Stimulated activated naive B cell treated with anti-CD40 and anti-IgM and Interleukin-4, amounts not matched to agents 10 μg/mL and 1 μg/mL and 100 μg/mL, for 72 hours (primary cell): ENCODE measurements at regions not wholly inside any gene's neighbourhood (a gene's known extent, or its start where the extent isn't known, plus 50 kb on each side); places are given as distances from the start of the nearest gene placed in this dataset.
"Not testable (repeated sequence)": the region's sequence is repeated elsewhere in the genome, so short reads cannot be mapped to it uniquely, and the experiment has no call there.

ENCODE experiments used
- ATAC-seq, 2 donors: fragments of 150-1000 bp; cut with Tn5 transposase; replicated peaks; 2 replicates each; pipeline ENCODE4 v1.10.0; 2021; ENCODE audit warnings: moderate library complexity in 1 of 2
- DNase-seq: peaks from one replicate; pipeline ENCODE4 v3.0.0; 2021
- H3K27ac Mint-ChIP-seq: one replicate; pipeline ENCODE4 v1.8.0; 2022; ENCODE audit warnings: mild to moderate bottlenecking, mixed read lengths
- H3K27me3 Mint-ChIP-seq, 2 donors: one replicate each; pipeline ENCODE4 v1.8.0; 2022; ENCODE audit warnings: mixed read lengths in 2 of 2
- H3K36me3 Mint-ChIP-seq, 2 donors: one replicate each; pipeline ENCODE4 v1.8.0; 2022; ENCODE audit warnings: mixed read lengths in 2 of 2, mild to moderate bottlenecking in 1 of 2
- H3K4me1 Mint-ChIP-seq, 2 donors: one replicate each; pipeline ENCODE4 v1.8.0; 2022; ENCODE audit warnings: mixed read lengths in 2 of 2, mild to moderate bottlenecking in 1 of 2
- H3K4me3 Mint-ChIP-seq, 2 donors: one replicate each; pipeline ENCODE4 v1.8.0; 2022; ENCODE audit warnings: mild to moderate bottlenecking in 2 of 2, mixed read lengths in 2 of 2, moderate library complexity in 1 of 2
- H3K9me3 Mint-ChIP-seq, 2 donors: one replicate each; pipeline ENCODE4 v1.8.0; 2022; ENCODE audit warnings: mixed read lengths in 2 of 2, mild to moderate bottlenecking in 1 of 2

DNA sequence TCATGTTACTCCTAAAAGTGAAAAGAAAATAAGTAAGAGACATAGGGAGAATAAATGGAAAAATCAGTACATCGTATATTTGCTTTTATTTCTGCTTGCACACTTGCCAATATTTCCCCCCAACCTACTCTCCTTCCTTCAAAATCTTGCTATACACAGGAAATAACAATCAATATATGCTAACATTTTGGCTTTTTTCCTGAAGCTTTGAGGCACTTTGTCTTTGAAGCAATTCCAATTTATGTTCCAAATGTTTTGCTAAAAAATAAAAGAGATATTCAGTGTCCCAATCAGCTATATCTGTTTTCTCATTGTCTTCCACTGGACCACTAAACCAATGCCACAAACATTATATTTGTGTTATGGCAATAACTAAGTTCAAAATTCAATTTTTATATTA, 184.0 kb upstream of the NEGR1 start:
- no peak overlapping the region for H3K27ac Mint-ChIP-seq
- no peaks in the 10 kb centered on the region for H3K36me3 Mint-ChIP-seq
- no peak overlapping the region for H3K4me3 Mint-ChIP-seq
- H3K4me1 Mint-ChIP-seq, result no peaks in the 10 kb centered on the region
- ATAC-seq (no peak), DNase-seq (no peak)
- peaks cover 0 to 1% of the 10 kb centered on the region in 2 donors for H3K9me3 Mint-ChIP-seq
- H3K27me3 Mint-ChIP-seq, result no peaks in the 10 kb centered on the region

DNA sequence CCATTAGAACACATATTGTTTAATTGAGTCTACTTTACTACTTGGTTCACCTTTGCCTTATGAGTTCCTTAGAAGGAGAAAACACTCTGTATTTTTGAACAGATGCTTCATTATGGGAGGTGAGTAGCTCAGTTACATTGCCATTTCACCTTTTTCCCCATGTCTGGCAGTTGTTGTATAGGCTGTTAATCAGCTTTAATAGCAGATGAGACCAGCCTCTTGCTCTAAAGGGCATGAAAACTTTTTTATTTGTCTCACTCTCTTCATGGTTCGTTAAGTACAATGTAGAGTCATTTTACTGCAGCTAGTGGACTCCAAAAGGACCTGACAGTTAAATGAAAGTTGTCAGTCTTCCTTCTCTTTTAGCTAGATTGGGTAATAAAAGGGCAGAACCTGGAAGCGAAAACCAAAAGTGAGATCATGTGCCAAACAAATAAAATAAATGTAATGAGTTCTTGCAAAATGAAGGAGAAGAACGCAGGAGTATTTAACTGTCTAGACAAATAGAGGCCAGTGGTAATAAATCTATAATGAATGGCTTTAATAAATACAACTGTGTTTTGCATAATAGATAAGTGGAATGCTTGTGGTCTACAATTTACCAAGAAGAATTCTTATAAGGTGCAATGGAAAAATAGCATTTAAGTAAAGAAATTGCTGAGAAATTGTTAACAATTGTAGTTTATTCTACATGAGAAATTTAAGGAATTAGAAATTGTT, 180.0 kb upstream of the NEGR1 start:
- Mint-ChIP-seq H3K27me3 (no peaks in the 10 kb centered on the region), H3K4me1 (no peaks in the 10 kb centered on the region), H3K9me3 (peaks cover 3 to 8% of the 10 kb centered on the region in 2 donors), H3K36me3 (no peaks in the 10 kb centered on the region), H3K27ac (no peak overlapping the region), H3K4me3 (no peak overlapping the region)
- DNase-seq (no peak), ATAC-seq (no peak)

DNA sequence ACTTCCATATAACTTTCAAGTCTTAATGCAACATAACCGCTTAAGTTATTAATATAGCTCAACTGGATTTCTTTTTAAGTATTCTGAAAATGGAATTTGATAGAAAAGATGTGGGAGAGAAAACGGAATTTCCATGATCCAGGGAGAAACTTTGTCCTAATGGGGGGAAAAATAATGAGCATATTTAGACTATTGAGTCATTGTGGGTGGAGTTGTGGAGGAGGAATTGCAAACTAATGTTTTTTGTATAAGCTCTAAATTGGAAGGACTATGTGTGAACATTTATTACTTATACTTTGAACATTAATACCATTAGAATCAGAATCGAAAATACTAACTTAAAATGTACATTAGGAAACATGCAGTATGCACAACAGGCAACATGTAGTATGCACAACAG, 159.9 kb upstream of the NEGR1 start:
- Mint-ChIP-seq H3K27ac (no peak overlapping the region), H3K4me1 (no peaks in the 10 kb centered on the region), H3K27me3 (no peaks in the 10 kb centered on the region), H3K36me3 (no peaks in the 10 kb centered on the region), H3K4me3 (no peak overlapping the region), H3K9me3 (peaks cover 2 to 3% of the 10 kb centered on the region in 2 donors)
- DNase-seq (no peak), ATAC-seq (no peak)

DNA sequence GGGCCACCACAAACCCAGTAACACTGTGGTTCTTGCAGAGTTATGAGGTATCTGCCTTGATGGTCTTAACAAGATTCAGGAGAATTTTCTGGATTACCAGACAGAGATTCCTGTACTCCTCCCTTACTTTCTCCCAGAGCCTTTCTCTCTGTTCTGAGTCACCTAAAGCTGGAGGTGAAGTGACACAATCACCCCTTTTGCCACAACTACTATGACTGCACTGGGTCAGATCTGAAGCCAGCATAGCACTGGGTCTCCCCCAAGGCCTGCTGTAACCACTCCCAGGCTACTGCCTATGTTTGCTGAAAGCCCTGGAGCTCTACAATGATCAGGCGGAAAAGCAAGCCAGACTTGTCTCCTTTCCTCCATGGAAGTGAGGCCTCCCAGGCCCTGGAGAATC, 156.7 kb upstream of the NEGR1 start:
- H3K27me3 Mint-ChIP-seq, result no peaks in the 10 kb centered on the region

DNA sequence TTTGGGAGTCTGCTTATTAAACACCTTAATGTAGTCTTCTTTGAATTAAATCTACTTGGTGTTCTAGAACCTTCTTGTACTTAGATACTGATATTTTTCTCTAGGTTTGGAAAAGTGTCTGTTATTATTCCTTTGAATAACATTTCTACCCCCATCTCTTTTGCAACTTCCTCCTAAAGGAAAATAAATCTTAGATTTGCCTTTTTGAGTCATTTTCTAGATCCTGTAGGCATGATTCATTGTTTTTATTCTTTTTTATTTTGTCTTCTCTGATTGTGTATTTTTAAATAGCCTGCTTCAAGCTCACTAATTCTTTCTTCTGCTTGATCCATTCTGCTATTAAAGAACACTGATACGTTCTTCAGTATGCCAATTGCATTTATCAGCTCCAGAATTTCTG, 155.9 kb upstream of the NEGR1 start:
- DNase-seq (no peak), ATAC-seq (no peak)
- H3K4me1 Mint-ChIP-seq, result peaks cover 4 to 8% of the 10 kb centered on the region in 2 donors
- H3K27me3 Mint-ChIP-seq, result no peaks in the 10 kb centered on the region
- peaks cover 2 to 3% of the 10 kb centered on the region in 2 donors for H3K9me3 Mint-ChIP-seq
- no peaks in the 10 kb centered on the region for H3K36me3 Mint-ChIP-seq
- H3K4me3 Mint-ChIP-seq, result no peak overlapping the region
- no peak overlapping the region for H3K27ac Mint-ChIP-seq

More for the DNA sequence above, 156.7 kb upstream of the NEGR1 start:
- peaks cover 0 to 5% of the 10 kb centered on the region in 2 donors for H3K4me1 Mint-ChIP-seq
- H3K27ac Mint-ChIP-seq, result no peak overlapping the region
- no peaks in the 10 kb centered on the region for H3K36me3 Mint-ChIP-seq
- ATAC-seq (no peak), DNase-seq (no peak)
- peaks cover 2 to 3% of the 10 kb centered on the region in 2 donors for H3K9me3 Mint-ChIP-seq
- H3K4me3 Mint-ChIP-seq, result no peak overlapping the region

DNA sequence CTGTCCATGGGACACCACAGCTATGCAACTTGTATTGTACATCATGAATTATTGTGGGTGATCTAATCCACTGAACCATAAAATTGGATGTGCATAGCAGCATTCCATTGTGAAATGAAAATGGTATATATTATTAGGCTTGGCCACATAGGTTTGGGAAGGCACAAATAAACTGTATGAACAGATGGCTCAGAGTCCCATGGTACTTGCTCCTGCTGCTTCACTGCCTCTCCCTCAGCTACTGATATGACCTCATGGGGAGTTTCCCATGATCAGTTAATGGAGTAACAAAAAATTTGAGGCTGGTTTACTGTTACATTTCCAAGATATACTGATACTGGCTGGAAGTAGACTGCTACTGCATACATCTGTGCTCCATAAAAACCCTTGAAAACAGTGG, 152.7 kb upstream of the NEGR1 start:
- H3K9me3 Mint-ChIP-seq, result peaks cover 2 to 3% of the 10 kb centered on the region in 2 donors
- no peaks in the 10 kb centered on the region for H3K36me3 Mint-ChIP-seq
- no peak overlapping the region for H3K4me3 Mint-ChIP-seq
- peaks cover 12 to 13% of the 10 kb centered on the region in 2 donors for H3K4me1 Mint-ChIP-seq
- DNase-seq (no peak), ATAC-seq (peak; percentile 67 to 70)
- no peak overlapping the region for H3K27ac Mint-ChIP-seq
- no peaks in the 10 kb centered on the region for H3K27me3 Mint-ChIP-seq

DNA sequence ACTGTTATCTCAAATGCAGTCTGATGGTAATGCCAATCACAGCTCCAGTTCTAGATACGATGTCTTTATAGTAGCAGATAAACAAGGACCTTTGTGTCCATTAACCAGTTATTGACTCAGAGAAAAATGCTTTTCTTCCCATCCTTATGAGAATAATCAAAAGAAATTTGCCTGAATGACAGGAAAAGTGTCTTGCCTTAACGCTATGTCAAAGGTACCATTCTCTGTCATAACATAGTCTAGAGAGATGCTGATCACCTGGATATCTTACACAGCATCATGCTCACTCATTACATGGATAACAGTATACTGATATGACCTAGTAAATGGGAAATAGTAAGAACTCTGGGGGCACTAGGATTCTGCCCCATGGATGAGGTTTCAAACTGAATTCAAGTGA, 151.7 kb upstream of the NEGR1 start:
- Mint-ChIP-seq H3K27ac (no peak overlapping the region), H3K36me3 (no peaks in the 10 kb centered on the region), H3K27me3 (no peaks in the 10 kb centered on the region), H3K4me1 (peaks cover 12 to 13% of the 10 kb centered on the region in 2 donors), H3K9me3 (peaks cover 3% of the 10 kb centered on the region in 2 donors), H3K4me3 (no peak overlapping the region)
- no peak for DNase-seq
- ATAC-seq, result peak; percentile 10 to 20

DNA sequence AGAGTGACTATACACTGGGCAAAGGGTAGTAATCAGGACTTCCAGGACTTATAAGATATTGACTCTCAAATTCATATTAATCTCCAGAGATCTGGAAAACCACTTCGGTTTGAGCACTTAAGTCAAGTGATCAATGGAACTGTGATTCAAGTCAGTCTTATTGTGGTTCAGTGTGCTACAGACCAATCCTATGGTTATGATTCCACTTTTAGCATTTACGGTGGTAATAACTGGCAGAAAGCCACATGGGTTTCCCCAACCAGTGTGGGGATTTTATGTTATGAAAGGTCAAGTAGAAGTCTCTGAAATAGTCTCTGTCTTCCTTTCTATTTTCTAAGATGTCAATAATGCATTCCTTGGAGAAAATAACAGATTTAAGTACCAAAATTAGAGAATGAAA, 151.3 kb upstream of the NEGR1 start:
- Mint-ChIP-seq H3K4me1 (peaks cover 12 to 13% of the 10 kb centered on the region in 2 donors), H3K27ac (peak overlapping the region; percentile 63), H3K4me3 (peak overlapping the region in 1 of 2 donors; percentile 19), H3K36me3 (no peaks in the 10 kb centered on the region), H3K27me3 (no peaks in the 10 kb centered on the region), H3K9me3 (peaks cover 3 to 4% of the 10 kb centered on the region in 2 donors)
- DNase-seq (peak; percentile 25), ATAC-seq (peak; percentile 84 to 86)

DNA sequence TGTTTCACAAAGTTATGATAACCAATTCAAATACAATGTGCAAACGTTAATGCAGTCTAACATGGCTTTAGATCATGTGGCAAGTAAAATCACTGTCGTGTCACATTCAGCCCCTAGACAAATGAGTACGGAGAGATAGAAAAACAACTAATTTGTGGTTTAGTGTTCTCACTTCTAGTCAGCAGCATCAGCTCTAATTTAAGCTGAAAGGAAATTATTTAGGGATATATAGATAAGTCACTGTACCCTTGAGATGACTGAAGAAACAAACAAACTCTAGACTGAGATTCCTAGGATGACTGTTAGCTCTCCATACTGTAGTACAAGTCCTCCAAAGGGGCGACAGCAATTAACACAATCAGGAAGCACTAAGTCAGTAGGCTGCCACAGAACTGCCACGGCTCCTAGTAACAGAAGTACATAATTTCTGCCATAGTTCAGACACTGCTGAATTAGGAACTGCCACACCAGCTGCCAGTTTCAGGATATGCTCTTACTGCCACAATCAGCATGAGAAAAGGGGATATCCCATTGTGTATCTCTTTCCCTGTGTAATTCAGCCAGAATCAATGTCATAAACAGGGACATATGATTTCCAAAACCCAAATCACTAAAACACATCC, 150.4 kb upstream of the NEGR1 start:
- H3K36me3 Mint-ChIP-seq, result no peaks in the 10 kb centered on the region
- peaks cover 6 to 8% of the 10 kb centered on the region in 2 donors for H3K9me3 Mint-ChIP-seq
- no peak overlapping the region for H3K4me3 Mint-ChIP-seq
- peaks cover 12 to 13% of the 10 kb centered on the region in 2 donors for H3K4me1 Mint-ChIP-seq
- ATAC-seq, result peak; percentile 59 to 62
- no peaks in the 10 kb centered on the region for H3K27me3 Mint-ChIP-seq
- no peak overlapping the region for H3K27ac Mint-ChIP-seq
- DNase-seq, result no peak

DNA sequence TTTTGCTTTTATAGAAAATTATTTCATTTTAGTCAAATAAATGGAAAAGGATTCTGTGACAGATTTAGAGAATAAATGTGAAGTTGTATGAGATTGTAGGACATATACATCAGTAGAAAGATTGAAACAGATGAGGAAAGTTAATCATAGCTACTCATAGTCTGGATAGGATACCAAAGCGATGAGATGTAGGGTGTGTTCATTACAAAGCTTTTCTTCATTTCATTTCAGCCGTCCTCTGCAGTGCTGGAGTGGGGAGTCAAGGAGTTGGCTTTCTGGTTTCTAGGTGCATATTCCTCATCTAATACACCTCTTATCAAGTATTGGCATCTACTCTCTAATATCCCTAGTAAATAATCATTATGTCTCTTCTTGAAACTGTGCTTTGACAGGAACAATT, 149.5 kb upstream of the NEGR1 start:
- no peak overlapping the region for H3K4me3 Mint-ChIP-seq
- H3K27me3 Mint-ChIP-seq, result no peaks in the 10 kb centered on the region
- no peaks in the 10 kb centered on the region for H3K36me3 Mint-ChIP-seq
- H3K9me3 Mint-ChIP-seq, result peaks cover 6 to 11% of the 10 kb centered on the region in 2 donors
- ATAC-seq (no peak), DNase-seq (no peak)
- no peak overlapping the region for H3K27ac Mint-ChIP-seq
- H3K4me1 Mint-ChIP-seq, result peaks cover 12 to 13% of the 10 kb centered on the region in 2 donors

DNA sequence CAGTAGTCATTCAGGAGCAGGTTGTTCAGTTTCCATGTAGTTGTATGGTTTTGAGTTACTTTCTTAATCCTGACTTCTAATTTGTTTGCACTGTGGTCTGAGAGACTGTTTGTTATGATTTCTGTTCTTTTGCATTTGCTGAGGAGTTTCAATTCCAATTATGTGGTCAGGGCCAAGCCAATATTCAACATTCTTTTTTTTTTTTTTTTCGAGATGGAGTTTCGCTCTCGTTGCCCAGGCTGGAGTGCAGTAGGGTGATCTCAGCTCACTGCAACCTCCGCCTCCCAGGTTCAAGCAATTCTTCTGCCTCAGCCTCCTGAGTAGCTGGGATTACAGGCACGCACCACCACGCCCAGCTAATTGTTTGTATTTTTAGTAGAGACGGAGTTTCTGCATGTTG, 145.9 kb upstream of the NEGR1 start:
- not testable (repeated sequence) for H3K4me3 Mint-ChIP-seq, DNase-seq, H3K27ac Mint-ChIP-seq, H3K4me1 Mint-ChIP-seq, ATAC-seq, H3K36me3 Mint-ChIP-seq, H3K27me3 Mint-ChIP-seq, H3K9me3 Mint-ChIP-seq

DNA sequence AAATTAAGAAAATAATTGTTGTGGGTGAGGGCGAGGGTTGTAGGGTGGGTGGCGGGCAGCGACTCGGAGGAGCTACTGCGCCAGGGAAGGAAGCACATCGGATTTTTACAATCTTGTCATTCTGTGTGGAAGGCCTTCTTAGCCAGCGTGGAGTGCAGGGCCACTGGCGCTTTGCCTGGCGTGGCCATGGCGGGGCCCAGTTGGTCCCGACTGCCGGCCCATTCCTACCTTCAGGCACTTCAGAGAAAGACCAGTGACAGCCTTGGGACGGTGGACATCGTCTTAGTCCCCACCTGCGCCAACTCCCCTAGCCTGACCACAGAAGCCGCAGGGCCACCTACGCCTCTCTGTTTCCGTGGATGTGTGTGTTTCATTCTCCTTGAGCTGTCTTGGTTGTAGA, 136.9 kb upstream of the NEGR1 start:
- DNase-seq, result no peak
- Mint-ChIP-seq H3K4me1 (no peaks in the 10 kb centered on the region), H3K27ac (no peak overlapping the region), H3K36me3 (no peaks in the 10 kb centered on the region), H3K4me3 (no peak overlapping the region), H3K27me3 (no peaks in the 10 kb centered on the region), H3K9me3 (peaks cover 0 to 5% of the 10 kb centered on the region in 2 donors)
- ATAC-seq, result no peak

DNA sequence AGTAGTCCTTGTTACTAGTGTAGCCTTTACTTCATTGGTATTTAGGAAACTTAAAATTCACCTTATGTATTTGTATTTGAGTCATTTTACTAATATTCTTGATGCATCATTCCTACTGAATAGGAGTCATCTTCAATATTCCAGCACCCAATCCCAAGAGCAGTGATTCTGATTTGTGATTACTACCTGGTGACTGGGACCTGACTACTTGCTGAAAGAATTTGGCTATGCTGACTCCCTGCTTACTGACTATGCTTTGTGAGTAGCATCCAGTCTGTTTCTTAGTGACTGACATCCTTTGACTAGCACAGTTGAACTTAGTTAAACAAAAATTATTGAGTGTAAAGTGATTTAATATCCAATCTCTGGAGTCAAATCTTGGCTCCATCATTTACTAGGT, 129.9 kb upstream of the NEGR1 start:
- DNase-seq, result no peak
- Mint-ChIP-seq H3K4me3 (no peak overlapping the region), H3K36me3 (no peaks in the 10 kb centered on the region), H3K4me1 (no peaks in the 10 kb centered on the region), H3K9me3 (peaks cover 0 to 3% of the 10 kb centered on the region in 2 donors), H3K27ac (no peak overlapping the region), H3K27me3 (no peaks in the 10 kb centered on the region)
- no peak for ATAC-seq

DNA sequence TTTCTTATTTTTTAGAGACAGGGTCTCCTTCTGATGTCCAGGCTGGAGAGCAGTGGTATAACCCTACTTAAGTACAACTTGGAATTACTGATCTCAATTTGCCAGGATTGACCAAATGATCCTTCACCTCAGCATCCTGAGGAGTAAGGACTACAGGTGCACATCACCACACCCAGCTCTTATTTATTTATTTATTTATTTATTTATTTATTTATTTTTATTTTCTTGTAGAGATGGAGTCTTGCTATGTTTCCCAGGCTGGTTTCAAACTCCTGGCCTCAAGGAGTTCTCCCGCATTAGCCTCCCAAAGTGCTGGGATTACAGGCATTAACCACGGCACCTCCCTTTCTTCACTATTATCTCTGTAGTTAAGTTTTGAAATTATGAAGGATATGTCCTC, 117.5 kb upstream of the NEGR1 start:
- ATAC-seq (no peak), DNase-seq (no peak)
- Mint-ChIP-seq H3K27me3 (no peaks in the 10 kb centered on the region), H3K9me3 (peaks cover 1 to 4% of the 10 kb centered on the region in 2 donors), H3K36me3 (no peaks in the 10 kb centered on the region), H3K27ac (no peak overlapping the region), H3K4me3 (no peak overlapping the region), H3K4me1 (no peaks in the 10 kb centered on the region)

DNA sequence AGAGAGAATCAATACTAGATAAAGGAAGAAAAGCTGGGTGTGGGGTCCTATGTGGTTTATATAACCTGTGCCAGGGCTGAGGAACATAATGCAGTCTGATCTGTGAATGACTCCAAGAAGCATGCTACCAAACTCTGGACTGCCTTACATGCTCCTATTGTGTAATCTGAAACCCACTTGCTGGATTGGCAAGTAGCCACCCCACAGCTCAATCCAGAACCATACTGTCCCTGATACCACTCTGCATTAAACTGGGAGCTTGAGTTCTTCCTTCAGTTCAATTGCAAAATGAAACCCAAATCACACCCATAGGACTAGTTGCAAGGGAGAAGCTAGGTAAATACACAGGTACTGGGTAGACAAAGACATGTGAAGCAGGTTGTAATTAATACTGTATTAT, 115.4 kb upstream of the NEGR1 start:
- Mint-ChIP-seq H3K27ac (no peak overlapping the region), H3K27me3 (no peaks in the 10 kb centered on the region), H3K36me3 (no peaks in the 10 kb centered on the region), H3K9me3 (peaks cover 1 to 4% of the 10 kb centered on the region in 2 donors), H3K4me3 (no peak overlapping the region), H3K4me1 (no peaks in the 10 kb centered on the region)
- DNase-seq, result no peak
- ATAC-seq, result no peak
